Endothelial cell of umbilical vein (primary cell): ENCODE measurements at regions not wholly inside any gene's neighbourhood (a gene's known extent, or its start where the extent isn't known, plus 50 kb on each side); places are given as distances from the start of the nearest gene placed in this dataset.

Experiments
- BruUV-seq: library from RNA; stranded (reverse); fragments of 400-500 nt; replicated peaks from 2 replicates; lab custom pipeline; 2021; lab: Mats Ljungman, UMichigan
- CTCF ChIA-PET: fragments of 300-600, 350-600 bp; sonication (Branson Sonifier 250); formaldehyde crosslinking; loops from one replicate; lab custom pipeline; 2021; ENCODE audit warnings: antibody characterized with exemption, inconsistent platforms; lab: Charles Lee
- POLR2A ChIA-PET: fragments of 300-600, 350-600 bp; sonication (Branson Sonifier 250); formaldehyde crosslinking; loops from one replicate; lab custom pipeline; 2021; ENCODE audit warnings: antibody characterized with exemption, inconsistent platforms; lab: Charles Lee
- DNase-seq: peaks from one replicate; pipeline ENCODE4 v3.0.0-alpha.2; 2011; ENCODE audit warnings: low read depth, low spot score
- FAIRE-seq: peaks from 2 replicates; lab custom pipeline; 2011; peaks lifted over from hg19 to GRCh38; lab: Jason Lieb, UNC
- H2AFZ ChIP-seq: 2 replicates; pipeline ENCODE4 v1.6.0; 2012; ENCODE audit warnings: low read depth, low read length, control low read depth, inconsistent platforms
- H3K27ac ChIP-seq: 2 replicates; pipeline ENCODE4 v1.5.1; 2011; ENCODE audit warnings: low read depth, mild to moderate bottlenecking, control low read depth, low read length, moderate library complexity; ENCODE audit not compliant: insufficient read depth
- H3K27me3 ChIP-seq, 2 experiments: 2 replicates each; pipeline versions ENCODE4 v1.6.0 to v1.6.1; 2011; ENCODE audit warnings: low read length in 2 of 2, mixed read lengths in 1 of 2; ENCODE audit not compliant: control insufficient read depth in 2 of 2, insufficient read depth in 2 of 2
- H3K36me3 ChIP-seq, 2 experiments: 2 replicates in 1 of 2; 3 replicates in 1 of 2; pipeline ENCODE4 v1.5.1; 2011; ENCODE audit warnings: low read length in 2 of 2, mild to moderate bottlenecking in 1 of 2, moderate library complexity in 1 of 2; ENCODE audit not compliant: control insufficient read depth in 2 of 2, insufficient read depth in 2 of 2; ENCODE audit errors: extremely low read depth in 1 of 2
- H3K4me1 ChIP-seq: 3 replicates; pipeline ENCODE4 v1.5.1; 2011; ENCODE audit warnings: mild to moderate bottlenecking, low read length; ENCODE audit not compliant: control insufficient read depth, insufficient read depth; ENCODE audit errors: extremely low read depth
- H3K4me2 ChIP-seq: 2 replicates; pipeline ENCODE4 v1.6.1; 2011; ENCODE audit warnings: low read length, control low read depth, mixed read lengths; ENCODE audit not compliant: insufficient read depth
- H3K4me3 ChIP-seq, 3 experiments: fragments of 200-600 bp in 1 of 3; sonication (generic), shearing (Covaris generic) in 1 of 3; replicated peaks in 1 of 3; 2 replicates each; pipeline ENCODE4 v1.5.1; 2011 to 2016; ENCODE audit warnings: control low read depth in 3 of 3, low read length in 3 of 3, mild to moderate bottlenecking in 2 of 3, inconsistent platforms in 1 of 3, low read depth in 1 of 3, moderate library complexity in 1 of 3; ENCODE audit not compliant: insufficient read depth in 1 of 3
- H3K79me2 ChIP-seq: 2 replicates; pipeline ENCODE4 v1.6.0; 2012; ENCODE audit warnings: low read length, inconsistent platforms; ENCODE audit not compliant: control insufficient read depth, insufficient read depth
- H3K9ac ChIP-seq: replicated peaks from 2 replicates; pipeline ENCODE3; 2011; ENCODE audit warnings: low read length, control low read depth; ENCODE audit not compliant: insufficient read depth; ENCODE audit errors: extremely low read depth
- H3K9me1 ChIP-seq: replicated peaks from 3 replicates; pipeline ENCODE4 v1.6.0; 2011; ENCODE audit warnings: mild to moderate bottlenecking, low read length; ENCODE audit not compliant: control insufficient read depth, insufficient read depth; ENCODE audit errors: extremely low read depth
- H3K9me3 ChIP-seq: replicated peaks from 2 replicates; pipeline ENCODE4 v1.5.1; 2012; ENCODE audit warnings: low read length, inconsistent platforms; ENCODE audit not compliant: control insufficient read depth, insufficient read depth
- H4K20me1 ChIP-seq: replicated peaks from 2 replicates; pipeline ENCODE3; 2011; ENCODE audit warnings: mild to moderate bottlenecking, low read length; ENCODE audit not compliant: control insufficient read depth, insufficient read depth; ENCODE audit errors: extremely low read depth
- EZH2 ChIP-seq: IDR thresholded peaks from 2 replicates; pipeline ENCODE4 v1.6.1; 2012; ENCODE audit warnings: borderline replicate concordance, low read depth, mild to moderate bottlenecking, moderate library complexity, low read length, inconsistent platforms; ENCODE audit not compliant: severe bottlenecking
- FOS ChIP-seq: IDR thresholded peaks from 2 replicates; pipeline ENCODE4 v1.6.1; 2011; ENCODE audit warnings: mild to moderate bottlenecking, low read length, moderate library complexity, borderline replicate concordance; ENCODE audit not compliant: insufficient read depth
- GATA2 ChIP-seq: IDR thresholded peaks from 2 replicates; pipeline ENCODE4 v1.7.0; 2011; ENCODE audit warnings: low read depth, mild to moderate bottlenecking, moderate library complexity, mixed read lengths, low read length; ENCODE audit not compliant: insufficient read length, insufficient read depth
- JUN ChIP-seq: IDR thresholded peaks from 2 replicates; pipeline ENCODE4 v1.6.1; 2011; ENCODE audit warnings: borderline replicate concordance, low read depth; ENCODE audit not compliant: insufficient read length, insufficient read depth
- MYC ChIP-seq: IDR thresholded peaks from one replicate; pipeline ENCODE4 v1.6.1; 2011; ENCODE audit warnings: mild to moderate bottlenecking, low read depth, low read length
- POLR2A ChIP-seq: IDR thresholded peaks from 2 replicates; pipeline ENCODE4 v1.6.1; 2012; ENCODE audit warnings: low read depth, mild to moderate bottlenecking, control low read depth, low read length
- POLR2AphosphoS5 ChIP-seq: IDR thresholded peaks from 2 replicates; pipeline ENCODE4 v1.6.1; 2012; ENCODE audit warnings: low read depth, mild to moderate bottlenecking, control low read depth, low read length, moderate library complexity; ENCODE audit not compliant: insufficient read depth
- dilution Hi-C: fragments of 300-500 bp; cut with MboI; formaldehyde crosslinking; loops from one replicate; pipeline ENCODE4 v1.15.0; 2019; ENCODE audit warnings: low sequenced_read_pairs; ENCODE audit not compliant: extremely low pct_ligation_motif_present
- intact Hi-C: fragments of 100-400 bp; cut with micrococcal nuclease; formaldehyde crosslinking; loops from one replicate; pipeline ENCODE4 v1.10.0; 2022
- TF ChIP-seq, protein P1 (sequence below): IDR thresholded peaks from 2 replicates; pipeline ENCODE4 v1.6.1; 2011; ENCODE audit not compliant: insufficient read depth, insufficient read length
- TF ChIP-seq, protein P2 (sequence below), 2 donors: IDR thresholded peaks; 1 replicate in 1 of 2; 2 replicates in 1 of 2; pipeline ENCODE4 v1.5.1; 2011; ENCODE audit warnings: low read length in 2 of 2, mild to moderate bottlenecking in 2 of 2, moderate library complexity in 2 of 2, control low read depth in 1 of 2, inconsistent platforms in 1 of 2, low read depth in 1 of 2; ENCODE audit not compliant: insufficient read depth in 1 of 2; ENCODE audit errors: extremely low read depth in 1 of 2

- intact Hi-C loops = no loop called here
- Histone ChIP-seq H3K27ac (no peak overlapping the region), H3K4me2 (no peak overlapping the region), H3K4me1 (no peaks in the 10 kb centered on the region), H2AFZ (no peak overlapping the region), H3K36me3 (no peaks in the 10 kb centered on the region), H3K9ac (no peak overlapping the region), H3K9me3 (no peaks in the 10 kb centered on the region), H4K20me1 (no peaks in the 10 kb centered on the region), H3K9me1 (no peaks in the 10 kb centered on the region), H3K27me3 (no peaks in the 10 kb centered on the region), H3K4me3 (no peak overlapping the region), H3K79me2 (no peaks in the 10 kb centered on the region)
- ChIA-PET CTCF (no interaction called here), POLR2A (no interaction called here)
- no TSS peak for BruUV-seq
- FAIRE-seq = no peak
- dilution Hi-C loops = no loop called here
- no peak for DNase-seq
- TF ChIP-seq, protein P1, sequence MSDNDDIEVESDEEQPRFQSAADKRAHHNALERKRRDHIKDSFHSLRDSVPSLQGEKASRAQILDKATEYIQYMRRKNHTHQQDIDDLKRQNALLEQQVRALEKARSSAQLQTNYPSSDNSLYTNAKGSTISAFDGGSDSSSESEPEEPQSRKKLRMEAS = no peak
- TF ChIP-seq, protein P2, sequence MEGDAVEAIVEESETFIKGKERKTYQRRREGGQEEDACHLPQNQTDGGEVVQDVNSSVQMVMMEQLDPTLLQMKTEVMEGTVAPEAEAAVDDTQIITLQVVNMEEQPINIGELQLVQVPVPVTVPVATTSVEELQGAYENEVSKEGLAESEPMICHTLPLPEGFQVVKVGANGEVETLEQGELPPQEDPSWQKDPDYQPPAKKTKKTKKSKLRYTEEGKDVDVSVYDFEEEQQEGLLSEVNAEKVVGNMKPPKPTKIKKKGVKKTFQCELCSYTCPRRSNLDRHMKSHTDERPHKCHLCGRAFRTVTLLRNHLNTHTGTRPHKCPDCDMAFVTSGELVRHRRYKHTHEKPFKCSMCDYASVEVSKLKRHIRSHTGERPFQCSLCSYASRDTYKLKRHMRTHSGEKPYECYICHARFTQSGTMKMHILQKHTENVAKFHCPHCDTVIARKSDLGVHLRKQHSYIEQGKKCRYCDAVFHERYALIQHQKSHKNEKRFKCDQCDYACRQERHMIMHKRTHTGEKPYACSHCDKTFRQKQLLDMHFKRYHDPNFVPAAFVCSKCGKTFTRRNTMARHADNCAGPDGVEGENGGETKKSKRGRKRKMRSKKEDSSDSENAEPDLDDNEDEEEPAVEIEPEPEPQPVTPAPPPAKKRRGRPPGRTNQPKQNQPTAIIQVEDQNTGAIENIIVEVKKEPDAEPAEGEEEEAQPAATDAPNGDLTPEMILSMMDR (IDR thresholded peaks at IDR 0.05; ENCODE audit: extremely low read depth in 1 of 2, insufficient read depth in 1 of 2, low read depth in 1 of 2, low read length in 2 of 2) = no peak
These were observed 714.7 kb downstream of the QKI start for GRCh38 chr6:164129218-164129617.

DNA sequence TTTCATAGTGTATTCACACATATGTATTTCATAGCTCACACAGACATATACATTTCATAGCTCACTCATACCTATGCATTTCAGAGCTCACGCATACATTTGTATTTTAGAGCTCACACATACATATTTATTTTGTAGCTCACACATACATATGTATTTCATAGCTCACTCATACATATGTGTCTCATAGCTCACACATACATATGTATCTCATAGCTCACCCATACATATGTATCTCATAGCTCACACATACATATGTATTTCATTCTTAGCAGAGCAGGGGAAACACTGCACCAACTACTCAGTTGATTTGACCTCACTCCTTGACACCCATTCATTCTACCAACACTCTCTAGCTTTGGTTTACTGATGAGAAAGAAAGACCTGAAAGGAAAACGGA is 713.6 kb downstream of the QKI start:
- Histone ChIP-seq H3K4me3 (no peak overlapping the region), H3K27me3 (no peaks in the 10 kb centered on the region), H3K36me3 (no peaks in the 10 kb centered on the region), H3K9me1 (no peaks in the 10 kb centered on the region), H3K27ac (no peak overlapping the region), H4K20me1 (no peaks in the 10 kb centered on the region), H2AFZ (no peak overlapping the region), H3K4me2 (no peak overlapping the region), H3K9ac (no peak overlapping the region), H3K79me2 (no peaks in the 10 kb centered on the region), H3K9me3 (no peaks in the 10 kb centered on the region), H3K4me1 (no peaks in the 10 kb centered on the region)
- TF ChIP-seq JUN = no peak
- no peak for TF ChIP-seq POLR2AphosphoS5
- TF ChIP-seq POLR2A = no peak
- TF ChIP-seq, protein P2 (IDR thresholded peaks at IDR 0.05; ENCODE audit: extremely low read depth in 1 of 2, insufficient read depth in 1 of 2, low read depth in 1 of 2, low read length in 2 of 2) = no peak
- TF ChIP-seq EZH2 = no peak
- TF ChIP-seq GATA2 = no peak
- no peak for TF ChIP-seq MYC
- TF ChIP-seq, protein P1 = no peak
- no peak for TF ChIP-seq FOS
- FAIRE-seq (no peak), DNase-seq (no peak)
- dilution Hi-C loops (no loop called here), intact Hi-C loops (no loop called here)
- ChIA-PET CTCF (no interaction called here), POLR2A (no interaction called here)
- BruUV-seq = no TSS peak
